HAP-1 (cell line): ENCODE measurements at regions not wholly inside any gene's neighbourhood (a gene's known extent, or its start where the extent isn't known, plus 50 kb on each side); places are given as distances from the start of the nearest gene placed in this dataset.

Experiments
- DNase-seq, 2 experiments: peaks; one replicate each; pipeline ENCODE4 v3.0.0-alpha.2; 2016 to 2020; ENCODE audit warnings: low spot score in 2 of 2
- H3K27me3 ChIP-seq: fragments of 250-450 bp; sonication (Bioruptor Pico); 2 replicates; pipeline ENCODE4 v1.5.1; 2020; ENCODE audit warnings: low read depth, mild to moderate bottlenecking, moderate library complexity
- H3K36me3 ChIP-seq: fragments of 250-450 bp; sonication (Bioruptor Pico); replicated peaks from 2 replicates; pipeline ENCODE4 v1.5.1; 2020; ENCODE audit warnings: mild to moderate bottlenecking
- H3K4me1 ChIP-seq: fragments of 250-450 bp; sonication (Bioruptor Pico); 2 replicates; pipeline ENCODE4 v1.5.1; 2020; ENCODE audit warnings: mild to moderate bottlenecking
- H3K4me3 ChIP-seq: fragments of 250-450 bp; sonication (Bioruptor Pico); 2 replicates; pipeline ENCODE4 v1.5.1; 2020; ENCODE audit warnings: mild to moderate bottlenecking, moderate library complexity
- H3K9me3 ChIP-seq: fragments of 250-450 bp; sonication (Bioruptor Pico); 2 replicates; pipeline ENCODE4 v1.5.1; 2020; ENCODE audit warnings: mild to moderate bottlenecking, moderate library complexity
- in situ Hi-C: fragments of 300-500 bp; cut with MboI; formaldehyde crosslinking; loops from 3 replicates; pipeline ENCODE4 v1.14.3; 2020; ENCODE audit warnings: low sequenced_read_pairs, inconsistent platforms, mixed read lengths

- Histone ChIP-seq H3K4me3 (no peak overlapping the region), H3K27me3 (no peaks in the 10 kb centered on the region), H3K9me3 (no peaks in the 10 kb centered on the region), H3K4me1 (no peaks in the 10 kb centered on the region), H3K36me3 (no peaks in the 10 kb centered on the region)
- no peak for DNase-seq
- in situ Hi-C loops: no loop called here
Measured at GRCh38 chr3:103685939-103686338, 1251.1 kb downstream of the ZPLD1 start.

GRCh38 chr3:103690536-103690935, 1255.7 kb downstream of the ZPLD1 start:
- no peaks in the 10 kb centered on the region for H3K4me1 ChIP-seq
- H3K9me3 ChIP-seq: no peaks in the 10 kb centered on the region
- no peaks in the 10 kb centered on the region for H3K36me3 ChIP-seq
- H3K27me3 ChIP-seq: no peaks in the 10 kb centered on the region
- H3K4me3 ChIP-seq: no peak overlapping the region
- DNase-seq: no peak
- in situ Hi-C loops: no loop called here

DNA sequence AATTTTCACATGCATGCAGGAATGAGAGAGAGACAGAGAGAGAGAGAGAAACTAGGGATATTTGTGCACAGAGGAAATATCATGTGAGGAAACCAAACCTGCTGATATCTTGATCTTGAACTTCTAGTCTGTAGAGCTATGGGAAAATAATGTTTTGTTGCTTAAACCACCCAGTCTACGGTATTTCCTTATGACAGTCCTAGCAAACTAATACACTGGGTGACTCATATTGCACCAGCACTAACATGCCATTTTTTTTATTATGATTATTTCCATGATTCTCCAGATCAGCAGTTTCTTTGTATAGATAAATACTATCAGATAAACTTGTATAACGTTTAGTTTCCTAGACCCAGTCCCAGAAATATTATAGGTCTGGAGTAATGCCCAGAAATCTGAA, 1259.0 kb downstream of the ZPLD1 start:
- Histone ChIP-seq H3K36me3 (no peaks in the 10 kb centered on the region), H3K27me3 (no peaks in the 10 kb centered on the region), H3K9me3 (no peaks in the 10 kb centered on the region), H3K4me3 (no peak overlapping the region), H3K4me1 (no peaks in the 10 kb centered on the region)
- in situ Hi-C loops: no loop called here
- DNase-seq: no peak

- H3K9me3 ChIP-seq: no peaks in the 10 kb centered on the region
- H3K36me3 ChIP-seq: no peaks in the 10 kb centered on the region
- H3K27me3 ChIP-seq: no peaks in the 10 kb centered on the region
- in situ Hi-C loops: no loop called here
- no peak for DNase-seq
- no peaks in the 10 kb centered on the region for H3K4me1 ChIP-seq
- H3K4me3 ChIP-seq: no peak overlapping the region
Measured at GRCh38 chr3:103698646-103699045, 1263.8 kb downstream of the ZPLD1 start.

DNA sequence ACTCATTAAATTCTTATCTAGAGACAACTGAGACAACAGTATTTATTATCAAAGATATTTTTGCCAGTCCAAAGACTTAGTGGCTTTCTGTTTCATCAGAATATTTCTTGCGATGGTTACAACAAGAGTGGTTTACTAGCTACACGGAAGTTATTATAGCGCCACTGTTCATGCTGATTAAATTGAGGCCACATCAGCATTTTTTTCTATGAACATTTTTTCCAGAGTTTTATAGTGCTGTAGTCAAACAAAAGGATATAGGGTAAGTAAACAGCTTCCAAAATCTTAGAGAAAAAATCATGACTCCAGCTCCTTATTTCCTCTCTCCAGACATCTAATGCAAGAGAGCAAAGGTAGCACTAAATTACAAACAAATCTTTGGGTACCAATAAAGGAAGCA, 1264.4 kb downstream of the ZPLD1 start:
- Histone ChIP-seq H3K4me1 (no peaks in the 10 kb centered on the region), H3K9me3 (no peaks in the 10 kb centered on the region), H3K4me3 (no peak overlapping the region), H3K27me3 (no peaks in the 10 kb centered on the region), H3K36me3 (no peaks in the 10 kb centered on the region)
- in situ Hi-C loops: no loop called here
- no peak for DNase-seq

GRCh38 chr3:103705641-103706040, 1270.8 kb downstream of the ZPLD1 start:
- in situ Hi-C loops: no loop called here
- no peak overlapping the region for H3K4me3 ChIP-seq
- H3K36me3 ChIP-seq: no peaks in the 10 kb centered on the region
- H3K4me1 ChIP-seq: no peaks in the 10 kb centered on the region
- no peaks in the 10 kb centered on the region for H3K9me3 ChIP-seq
- no peaks in the 10 kb centered on the region for H3K27me3 ChIP-seq
- no peak for DNase-seq

DNA sequence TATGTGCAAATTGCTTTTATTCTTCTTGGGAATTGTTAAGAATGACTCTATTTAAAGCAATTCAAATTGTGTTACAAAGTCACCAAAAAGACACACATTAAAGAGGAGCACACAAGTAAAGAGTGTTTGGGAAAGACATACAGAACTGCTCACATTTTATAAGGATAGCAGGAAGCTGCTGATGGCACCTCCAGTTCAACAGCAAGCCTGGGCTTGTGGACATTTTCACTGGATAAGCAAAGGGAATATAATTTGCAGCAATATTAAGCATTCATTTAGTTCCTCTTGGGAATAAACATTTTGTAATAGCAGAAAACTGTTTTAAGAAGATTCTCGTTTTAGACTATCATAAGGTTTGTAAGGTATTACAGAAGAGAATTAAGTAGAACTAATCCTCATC, 1271.9 kb downstream of the ZPLD1 start:
- H3K36me3 ChIP-seq: no peaks in the 10 kb centered on the region
- DNase-seq: no peak
- in situ Hi-C loops: no loop called here
- H3K4me1 ChIP-seq: no peaks in the 10 kb centered on the region
- no peak overlapping the region for H3K4me3 ChIP-seq
- H3K9me3 ChIP-seq: no peaks in the 10 kb centered on the region
- no peaks in the 10 kb centered on the region for H3K27me3 ChIP-seq

DNA sequence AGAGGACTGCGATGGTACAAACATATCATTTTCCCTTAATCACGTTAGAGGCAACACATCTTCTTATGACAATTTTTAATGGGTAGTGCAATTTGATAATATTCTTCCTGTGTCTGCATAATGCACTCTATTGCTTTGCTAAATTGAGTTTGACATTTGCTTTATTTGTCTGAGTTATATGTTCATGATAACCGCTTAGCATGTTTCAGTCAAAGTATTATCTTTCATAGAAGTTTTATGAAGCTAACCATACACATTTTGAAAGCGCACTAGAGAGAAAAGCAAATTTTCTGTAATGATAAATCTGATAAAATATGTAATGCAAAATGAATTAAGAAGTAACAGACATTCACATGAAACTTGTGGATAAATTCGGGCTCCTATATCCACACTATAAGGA, 1276.9 kb downstream of the ZPLD1 start:
- Histone ChIP-seq H3K4me1 (no peaks in the 10 kb centered on the region), H3K27me3 (no peaks in the 10 kb centered on the region), H3K4me3 (no peak overlapping the region), H3K9me3 (no peaks in the 10 kb centered on the region), H3K36me3 (no peaks in the 10 kb centered on the region)
- DNase-seq: no peak
- in situ Hi-C loops: no loop called here

DNA sequence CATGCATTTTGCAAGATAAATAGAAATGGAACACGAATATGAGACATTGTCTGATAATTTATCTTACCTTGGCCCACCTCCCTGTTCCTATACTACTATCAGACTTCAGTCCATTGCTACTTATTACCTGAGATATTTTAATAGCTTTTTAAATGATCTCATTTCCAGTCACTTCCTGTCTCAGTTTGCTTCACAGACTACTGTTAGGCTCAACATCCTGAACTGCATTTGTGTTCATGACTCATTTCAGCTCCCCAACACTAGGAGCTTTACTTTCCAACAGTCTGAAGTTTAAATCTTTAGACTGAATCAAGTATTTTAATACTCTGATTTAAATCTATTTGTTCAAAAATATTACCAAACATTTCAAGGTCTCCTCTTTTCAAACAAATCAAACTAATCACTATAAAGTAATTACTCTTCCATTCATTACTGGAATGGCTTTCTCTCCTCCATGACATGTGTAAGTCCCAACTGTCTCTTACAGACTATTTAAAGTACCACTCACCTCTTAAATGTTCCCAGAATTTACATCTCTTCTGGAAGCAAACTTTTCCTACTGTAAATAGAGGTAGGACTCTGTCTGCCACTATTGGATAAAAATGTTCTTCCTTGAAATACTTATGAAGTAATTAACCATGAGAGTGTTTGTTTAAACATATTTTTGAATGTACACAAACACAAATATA, 1277.6 kb downstream of the ZPLD1 start:
- Histone ChIP-seq H3K36me3 (no peaks in the 10 kb centered on the region), H3K4me1 (no peaks in the 10 kb centered on the region), H3K4me3 (no peak overlapping the region), H3K9me3 (no peaks in the 10 kb centered on the region), H3K27me3 (no peaks in the 10 kb centered on the region)
- in situ Hi-C loops: no loop called here
- DNase-seq: no peak

GRCh38 chr3:103729547-103729946, 1294.7 kb downstream of the ZPLD1 start:
- Histone ChIP-seq H3K9me3 (no peaks in the 10 kb centered on the region), H3K4me1 (no peaks in the 10 kb centered on the region), H3K4me3 (no peak overlapping the region), H3K27me3 (no peaks in the 10 kb centered on the region), H3K36me3 (no peaks in the 10 kb centered on the region)
- in situ Hi-C loops: no loop called here
- no peak for DNase-seq

- H3K36me3 ChIP-seq: no peaks in the 10 kb centered on the region
- no peaks in the 10 kb centered on the region for H3K27me3 ChIP-seq
- in situ Hi-C loops: no loop called here
- H3K4me3 ChIP-seq: no peak overlapping the region
- DNase-seq: no peak
- no peaks in the 10 kb centered on the region for H3K9me3 ChIP-seq
- no peaks in the 10 kb centered on the region for H3K4me1 ChIP-seq
Measured at GRCh38 chr3:103730744-103731143, 1295.9 kb downstream of the ZPLD1 start.

GRCh38 chr3:103752986-103753385, 1318.2 kb downstream of the ZPLD1 start:
- no peaks in the 10 kb centered on the region for H3K27me3 ChIP-seq
- no peaks in the 10 kb centered on the region for H3K4me1 ChIP-seq
- H3K9me3 ChIP-seq: no peaks in the 10 kb centered on the region
- in situ Hi-C loops: no loop called here
- H3K36me3 ChIP-seq: no peaks in the 10 kb centered on the region
- no peak for DNase-seq
- no peak overlapping the region for H3K4me3 ChIP-seq

GRCh38 chr3:103767635-103768034, 1332.8 kb downstream of the ZPLD1 start:
- Histone ChIP-seq H3K27me3 (no peaks in the 10 kb centered on the region), H3K9me3 (no peaks in the 10 kb centered on the region), H3K36me3 (no peaks in the 10 kb centered on the region), H3K4me1 (no peaks in the 10 kb centered on the region), H3K4me3 (no peak overlapping the region)
- in situ Hi-C loops: no loop called here
- DNase-seq: no peak

GRCh38 chr3:103785017-103785416, 1350.2 kb downstream of the ZPLD1 start:
- no peaks in the 10 kb centered on the region for H3K4me1 ChIP-seq
- H3K36me3 ChIP-seq: no peaks in the 10 kb centered on the region
- no peak for DNase-seq
- H3K9me3 ChIP-seq: no peaks in the 10 kb centered on the region
- in situ Hi-C loops: no loop called here
- H3K4me3 ChIP-seq: no peak overlapping the region
- no peaks in the 10 kb centered on the region for H3K27me3 ChIP-seq

DNA sequence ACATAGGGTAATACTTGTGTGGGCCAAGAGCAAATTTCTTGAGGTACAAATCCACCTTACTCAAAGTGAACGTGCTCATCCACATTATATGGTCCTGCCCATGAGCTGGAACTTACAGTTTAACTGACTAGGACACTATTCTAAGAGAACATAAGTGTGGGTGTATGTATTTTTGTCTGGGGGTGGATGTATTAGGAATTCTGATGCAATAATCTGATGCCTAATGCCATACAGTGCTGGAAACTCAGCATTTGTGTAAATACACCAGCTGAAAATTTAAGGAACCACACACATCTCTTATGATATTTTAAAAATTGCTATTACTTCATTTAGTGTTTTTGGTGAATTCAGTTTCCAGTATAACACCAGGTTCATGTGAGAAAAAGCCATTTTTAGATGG, 1350.7 kb downstream of the ZPLD1 start:
- in situ Hi-C loops: no loop called here
- Histone ChIP-seq H3K9me3 (no peaks in the 10 kb centered on the region), H3K4me3 (no peak overlapping the region), H3K4me1 (no peaks in the 10 kb centered on the region), H3K27me3 (no peaks in the 10 kb centered on the region), H3K36me3 (no peaks in the 10 kb centered on the region)
- no peak for DNase-seq
